SKM-1 treated with dmso at 0.1 percent for 144 hours (cell line): ENCODE measurements at regions not wholly inside any gene's neighbourhood (a gene's known extent, or its start where the extent isn't known, plus 50 kb on each side); places are given as distances from the start of the nearest gene placed in this dataset.

Source experiments
- DNase-seq: peaks from one replicate; lab custom pipeline; 2025; ENCODE audit not compliant: unreplicated experiment; lab: John Stamatoyannopoulos, UW

DNA sequence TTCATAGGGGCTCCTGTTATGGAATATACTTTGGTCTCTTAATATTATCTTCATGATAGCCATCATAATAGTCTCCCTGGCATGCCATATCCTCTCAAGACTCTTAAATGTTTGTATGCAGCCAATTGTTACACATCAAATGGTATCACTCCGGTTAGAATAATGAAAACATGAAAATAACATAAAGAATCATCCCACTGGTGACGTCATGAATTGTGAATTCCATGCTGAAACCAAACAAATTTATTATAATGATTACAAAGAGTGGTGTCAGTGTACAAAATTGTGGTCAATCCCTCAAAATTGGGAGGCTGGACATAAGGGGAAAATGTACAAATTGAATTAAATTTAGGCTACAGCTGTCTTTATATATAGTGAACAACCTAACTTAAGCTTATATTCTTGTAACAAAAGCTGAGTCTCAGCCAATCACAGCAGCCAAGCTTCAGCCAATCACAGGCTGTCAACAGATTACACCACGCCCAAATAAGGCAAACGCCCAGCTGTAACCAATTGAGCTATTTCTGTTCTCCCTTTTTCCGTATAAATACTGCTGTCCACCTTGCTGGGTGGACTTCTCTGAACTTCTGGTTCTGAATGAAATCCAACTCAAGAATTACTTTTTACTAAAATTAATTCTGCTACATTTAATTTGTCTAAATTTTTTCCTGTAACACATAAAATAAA lies 156.1 kb downstream of the CHD9NB start:
- no peak for DNase-seq

DNA sequence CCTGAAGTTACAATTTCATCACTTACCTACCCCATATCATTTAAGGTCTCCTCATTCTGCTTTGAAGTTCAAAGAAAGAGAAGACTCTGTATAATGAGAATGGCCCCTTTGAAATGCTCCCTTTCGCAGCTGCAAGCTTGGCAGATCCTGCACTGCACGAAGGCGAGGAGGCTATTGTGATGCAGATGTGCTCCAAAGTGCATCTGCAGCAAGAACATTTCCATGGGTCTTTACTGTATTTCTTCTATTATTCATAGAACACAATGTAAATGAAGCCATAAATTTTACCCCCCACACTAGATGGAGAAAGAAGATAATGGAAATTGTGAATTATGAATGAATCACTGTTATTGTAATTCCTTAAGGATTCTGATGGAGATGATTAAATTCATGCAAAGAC lies 178.7 kb downstream of the CHD9NB start:
- no peak for DNase-seq

DNA sequence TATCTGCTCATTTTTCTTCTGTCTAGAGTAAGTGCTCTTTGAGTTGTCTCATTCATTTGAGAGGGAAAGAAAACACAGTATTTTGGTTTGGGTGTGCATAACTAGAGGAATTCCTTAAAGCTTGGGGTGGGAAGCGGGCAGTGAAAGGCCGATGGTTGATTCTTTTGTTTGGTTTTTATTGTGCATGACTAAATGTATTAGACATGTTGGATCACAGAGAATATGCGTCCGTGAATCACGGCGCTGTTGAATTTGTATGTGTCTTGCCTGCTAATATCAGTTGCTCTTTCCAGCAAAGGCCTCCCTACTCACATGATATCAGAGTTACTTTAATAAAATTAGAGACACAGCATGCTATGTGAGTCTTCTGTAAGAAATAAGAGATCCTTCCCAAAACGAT lies 180.0 kb downstream of the CHD9NB start:
- no peak for DNase-seq

DNA sequence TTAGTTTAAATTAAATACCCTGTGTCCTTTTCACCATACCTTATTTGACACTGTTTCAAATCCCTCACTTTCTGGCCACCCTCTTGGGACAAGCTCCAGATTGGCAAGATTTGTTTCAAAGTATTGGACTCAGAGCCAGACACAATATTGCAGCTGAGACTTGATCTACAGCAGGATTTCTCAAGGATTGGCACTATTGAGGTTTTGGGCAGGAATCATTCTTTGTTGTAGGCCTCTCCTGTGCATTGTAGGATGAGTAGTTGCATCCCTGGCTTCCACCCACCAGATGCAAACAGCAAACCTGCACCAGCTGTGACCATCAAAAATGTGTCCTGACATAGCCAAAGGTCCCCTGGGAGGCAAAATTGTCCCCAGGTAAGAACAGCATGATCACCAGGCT lies 181.2 kb downstream of the CHD9NB start:
- DNase-seq: no peak

DNA sequence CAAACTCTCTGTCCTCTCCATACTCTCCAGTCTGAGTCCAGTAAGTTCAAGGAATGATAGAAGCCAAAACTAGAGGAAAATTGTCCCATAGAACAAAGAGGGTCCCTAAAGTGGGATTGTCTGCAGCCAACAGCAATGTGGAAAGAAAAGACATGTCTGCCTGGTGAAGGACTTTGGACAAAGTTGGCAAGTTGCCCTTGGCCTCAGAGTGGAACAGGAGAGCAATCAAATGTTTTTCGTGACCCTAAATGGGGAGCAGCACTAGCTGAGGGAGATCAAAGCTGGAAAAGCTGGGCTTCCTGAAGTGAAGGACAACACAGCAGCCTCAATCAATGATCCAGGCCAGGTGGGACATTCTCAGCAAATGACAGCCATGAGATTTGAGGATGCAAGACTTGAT lies 183.5 kb downstream of the CHD9NB start:
- DNase-seq: no peak

DNA sequence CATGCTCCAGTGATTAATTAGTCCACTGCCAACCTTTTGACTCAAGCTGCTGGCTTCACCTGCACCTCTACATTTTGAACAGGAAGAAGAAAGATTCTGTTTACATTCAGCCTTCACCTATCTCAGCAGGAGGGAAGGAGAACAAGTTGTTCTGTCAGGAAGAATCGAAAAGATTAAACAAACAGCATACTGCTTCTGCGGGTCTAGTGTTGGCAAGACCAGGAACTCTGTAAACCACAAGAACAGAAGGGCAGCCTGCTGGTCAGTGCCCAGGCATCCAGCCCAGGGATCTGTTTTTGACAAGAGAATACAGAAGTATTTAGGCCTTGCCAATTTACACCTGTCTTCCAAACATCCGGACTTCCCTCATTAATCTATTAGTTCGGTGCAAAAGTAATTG lies 189.7 kb downstream of the CHD9NB start:
- no peak for DNase-seq

DNA sequence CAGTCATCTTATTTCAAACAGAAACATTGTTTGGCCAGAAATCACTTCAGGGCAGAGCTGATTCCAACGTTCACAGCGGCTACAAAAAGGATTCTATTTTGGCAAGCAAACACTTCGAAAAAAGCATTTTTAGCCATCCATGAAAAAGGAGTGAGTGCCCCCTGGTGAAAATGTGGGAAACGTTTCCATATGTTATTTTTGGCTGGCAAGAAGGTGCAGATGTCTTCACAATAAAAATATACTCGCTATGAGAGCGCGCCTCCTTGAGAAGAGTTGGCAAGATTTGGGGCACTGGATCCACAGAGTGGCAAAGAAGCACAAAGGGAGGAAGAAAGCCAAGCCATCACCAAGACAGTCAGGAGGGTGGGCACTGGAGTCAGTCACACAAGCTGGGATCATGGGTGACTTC lies 191.1 kb downstream of the CHD9NB start:
- DNase-seq: no peak

DNA sequence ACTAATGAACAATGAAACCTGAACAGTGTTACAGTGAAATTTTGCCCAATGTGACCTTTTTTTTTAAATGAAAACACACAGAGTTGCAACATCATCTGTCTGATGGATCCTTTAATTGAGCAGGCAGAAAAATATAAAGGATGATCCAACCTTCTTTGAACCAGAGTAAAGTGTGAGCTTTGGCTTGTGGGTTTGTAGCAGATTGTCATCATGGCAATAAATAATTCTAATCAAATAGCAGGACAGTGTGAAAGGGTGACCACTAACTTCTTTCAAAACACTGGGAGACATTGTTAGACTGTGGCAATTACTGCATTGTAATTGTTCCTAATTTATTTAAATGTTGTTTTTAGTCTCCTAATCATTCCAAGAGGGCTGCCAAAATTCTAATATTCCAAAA lies 197.2 kb downstream of the CHD9NB start:
- DNase-seq: no peak

DNA sequence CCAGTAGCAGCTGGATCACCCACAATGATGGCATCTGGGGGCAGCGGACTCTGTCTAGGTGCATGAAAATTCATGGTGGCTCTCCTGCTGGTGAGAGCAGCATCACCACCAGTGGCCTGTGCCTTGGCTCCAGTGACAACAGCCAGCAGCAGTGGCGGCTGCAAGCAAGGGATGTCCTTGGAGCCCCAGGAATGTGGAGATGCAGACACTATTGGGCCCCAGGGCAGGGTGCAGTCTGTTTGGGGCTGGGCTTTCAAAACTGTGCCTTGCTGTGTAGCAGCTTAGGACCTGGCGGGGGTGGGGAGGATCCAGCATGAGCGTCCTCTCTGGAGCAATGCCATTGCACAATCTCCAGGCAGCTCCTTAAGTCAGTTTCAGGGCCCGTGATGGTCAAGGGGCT lies 199.7 kb downstream of the CHD9NB start:
- DNase-seq: no peak

DNA sequence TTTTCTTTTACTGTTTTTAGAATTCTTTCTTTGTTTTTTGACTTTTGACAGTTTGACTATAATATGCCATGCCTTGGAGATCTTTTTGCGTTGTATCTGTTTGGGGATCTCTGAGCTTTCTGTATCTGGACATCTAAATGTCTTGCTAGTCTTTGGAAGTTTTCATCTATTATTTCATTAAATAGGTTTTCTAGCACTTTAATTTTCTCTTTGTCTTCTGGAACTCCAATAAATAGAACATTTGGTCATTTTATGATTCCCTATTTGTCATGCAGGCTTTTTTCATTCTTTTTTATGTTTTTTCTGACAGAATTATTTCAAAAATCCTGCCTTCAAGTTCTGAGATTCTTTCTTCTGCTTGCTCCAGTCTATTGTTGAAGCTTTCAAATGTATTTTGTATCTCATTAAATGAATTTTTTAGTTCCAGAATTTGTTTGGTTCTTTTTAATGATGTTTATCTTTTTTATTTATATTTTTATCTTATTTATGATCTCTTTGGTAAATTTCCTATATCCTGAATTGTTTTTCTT lies 201.4 kb downstream of the CHD9NB start:
- DNase-seq: no peak

DNA sequence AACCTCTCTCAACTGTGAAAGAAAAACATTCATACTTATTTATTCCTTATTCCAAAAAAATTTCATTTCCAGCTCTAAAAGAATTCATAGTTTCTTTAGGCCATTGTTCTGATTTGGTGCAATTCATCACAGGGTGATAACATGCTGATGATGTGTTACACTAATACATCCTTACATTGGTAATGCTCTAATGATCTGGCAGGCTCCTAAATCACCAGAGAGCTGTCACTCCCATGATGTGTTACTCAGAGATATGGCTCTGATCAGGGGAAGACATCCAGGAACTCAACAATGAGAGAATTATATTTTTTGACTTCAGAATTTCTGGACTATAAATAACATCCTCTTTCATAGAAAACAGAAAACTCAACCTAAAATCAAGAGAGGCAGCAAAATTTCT lies 209.3 kb downstream of the CHD9NB start:
- DNase-seq: no peak

DNA sequence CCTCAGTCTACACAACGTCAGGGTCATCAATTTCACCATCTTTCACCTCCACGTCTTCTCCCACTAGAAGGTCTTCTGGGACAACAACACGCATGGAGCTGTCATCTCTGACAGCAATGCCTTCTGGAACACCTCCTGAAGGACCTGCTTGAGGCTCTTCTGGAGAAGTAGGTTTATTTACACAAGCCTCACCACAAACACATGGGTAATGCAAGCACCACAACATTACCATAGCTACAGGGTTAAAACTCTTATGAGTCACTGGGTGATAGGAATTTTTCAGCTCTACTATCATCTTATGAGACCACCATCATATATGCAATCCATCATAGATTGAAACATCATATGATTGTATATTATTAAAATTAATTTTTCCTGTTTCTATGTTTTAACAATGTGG lies 215.4 kb downstream of the CHD9NB start:
- DNase-seq: no peak

DNA sequence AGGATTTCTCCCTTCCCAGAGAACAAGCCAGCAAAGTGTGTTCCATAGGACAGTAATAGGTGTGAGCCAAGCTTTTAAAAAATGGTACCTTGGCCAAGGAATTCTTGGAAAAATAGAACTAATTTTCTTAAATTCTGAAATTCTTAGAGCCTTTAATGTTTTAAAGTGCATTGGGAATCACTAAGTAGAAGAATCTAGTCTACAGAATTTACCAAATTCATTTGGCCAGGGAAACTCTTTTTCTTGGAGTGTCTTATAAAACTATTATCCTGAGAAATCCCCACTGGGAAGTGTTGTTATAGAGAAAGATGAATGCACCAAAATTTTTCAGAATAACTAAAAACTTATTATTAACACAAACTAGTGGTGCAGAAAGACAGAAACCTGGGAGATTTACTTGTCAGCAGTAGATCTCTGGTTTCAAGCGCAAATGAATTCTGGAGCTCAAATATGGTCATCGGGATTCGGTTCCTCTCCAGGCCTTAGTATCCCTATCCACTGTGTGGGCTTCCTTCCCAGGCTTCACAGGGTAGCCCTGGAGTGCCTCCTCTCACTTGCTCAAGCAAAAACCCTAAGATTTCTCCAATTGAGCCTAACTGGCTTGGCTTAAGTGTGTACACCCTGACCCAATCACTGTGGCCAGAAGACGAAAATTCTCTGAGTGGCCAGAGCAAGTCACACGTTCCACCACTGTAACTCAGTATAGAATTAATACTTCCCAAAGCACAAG lies 217.8 kb downstream of the CHD9NB start:
- DNase-seq: no peak

DNA sequence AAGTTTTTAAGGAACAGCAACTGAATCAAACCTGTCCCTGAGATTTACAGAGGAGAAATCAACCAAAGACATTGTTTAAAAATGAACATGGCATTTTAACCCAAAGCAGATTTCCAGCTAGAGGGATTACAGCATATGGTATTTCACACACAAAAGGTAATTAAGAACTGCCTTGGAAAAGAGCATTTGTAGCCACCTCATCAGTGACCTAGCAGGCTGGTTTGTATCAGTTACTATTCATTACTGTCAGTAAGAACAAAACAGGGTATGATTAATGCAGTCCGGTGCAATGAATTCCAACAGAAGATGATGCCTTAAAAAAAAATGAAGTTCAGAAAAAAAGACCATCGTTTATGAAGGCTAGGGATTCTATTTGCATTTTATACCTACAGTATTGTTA lies 219.9 kb downstream of the CHD9NB start:
- no peak for DNase-seq

DNA sequence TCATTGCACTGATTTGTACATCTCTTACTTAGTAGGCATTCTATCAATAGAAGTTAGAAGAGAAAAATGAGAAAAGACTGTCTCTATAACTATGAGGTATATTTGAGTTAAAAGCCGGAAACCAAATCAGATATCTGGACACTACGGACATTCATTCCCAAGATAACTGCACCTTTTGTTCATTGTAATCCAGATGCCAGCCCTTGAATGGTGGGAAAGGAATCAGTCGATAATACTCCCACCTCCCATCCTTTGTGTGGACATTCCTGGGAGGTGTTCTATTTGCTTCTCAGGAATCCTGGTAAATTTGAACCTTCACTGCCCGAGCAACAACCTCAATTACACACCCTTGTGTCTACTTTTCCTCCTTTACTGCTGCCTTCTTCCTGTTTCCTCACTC lies 225.2 kb downstream of the CHD9NB start:
- DNase-seq: no peak

DNA sequence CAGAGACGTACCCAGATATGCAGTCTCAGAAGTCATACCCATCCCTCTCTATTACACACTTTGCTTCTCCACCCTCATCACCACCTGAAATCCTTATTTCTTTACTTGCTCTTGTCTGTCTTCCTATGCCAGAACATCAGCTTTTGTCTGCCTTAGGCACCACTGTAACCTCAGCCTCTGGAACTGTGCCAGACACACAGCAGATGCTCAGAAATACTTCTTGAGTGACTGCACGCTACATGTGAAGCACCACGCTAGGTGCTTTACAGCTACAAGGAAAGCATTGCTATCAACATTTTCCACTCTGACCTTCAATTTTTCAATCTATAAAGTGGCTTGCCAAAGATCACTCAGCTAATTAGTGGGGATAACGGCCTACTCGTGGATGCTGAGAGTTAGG lies 226.8 kb downstream of the CHD9NB start:
- no peak for DNase-seq

DNA sequence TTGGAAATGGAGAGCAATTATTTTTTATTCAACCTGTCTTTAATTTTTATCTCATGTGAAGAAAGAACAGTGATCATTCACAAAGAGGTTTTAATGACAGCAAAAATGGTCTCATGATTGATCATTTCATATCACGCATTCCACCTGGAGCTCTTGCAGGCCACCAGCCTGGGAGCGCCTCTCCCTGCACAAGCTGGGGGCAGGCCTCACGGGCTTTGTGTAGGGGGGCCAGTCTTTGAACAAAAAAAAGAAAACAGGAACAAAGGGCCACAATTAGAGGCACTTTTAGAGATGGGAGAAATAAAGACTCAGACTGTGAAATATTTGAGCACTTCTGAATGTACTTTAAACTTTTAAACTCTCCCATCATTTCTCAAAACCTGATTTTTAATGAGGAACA lies 232.9 kb downstream of the CHD9NB start:
- no peak for DNase-seq

DNA sequence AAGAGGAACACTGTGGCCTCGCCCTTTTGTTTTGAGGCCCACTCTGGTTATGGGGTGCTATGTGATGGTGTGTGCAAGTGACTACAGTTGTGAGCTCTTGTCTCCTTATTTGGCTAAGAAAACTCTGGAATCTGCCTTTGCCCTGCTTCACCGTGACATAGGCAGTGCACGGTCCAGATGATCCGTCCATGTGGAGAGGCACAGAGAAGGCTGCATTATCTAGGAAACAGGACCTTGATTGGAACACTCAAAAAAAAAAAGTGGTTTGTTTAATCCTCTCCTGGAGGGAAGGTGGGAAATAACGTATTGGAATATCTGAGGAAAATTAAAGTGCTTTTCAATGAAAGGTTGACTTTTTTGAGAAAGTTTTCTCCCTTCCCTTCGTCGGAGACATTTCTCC lies 233.3 kb downstream of the CHD9NB start:
- no peak for DNase-seq

DNA sequence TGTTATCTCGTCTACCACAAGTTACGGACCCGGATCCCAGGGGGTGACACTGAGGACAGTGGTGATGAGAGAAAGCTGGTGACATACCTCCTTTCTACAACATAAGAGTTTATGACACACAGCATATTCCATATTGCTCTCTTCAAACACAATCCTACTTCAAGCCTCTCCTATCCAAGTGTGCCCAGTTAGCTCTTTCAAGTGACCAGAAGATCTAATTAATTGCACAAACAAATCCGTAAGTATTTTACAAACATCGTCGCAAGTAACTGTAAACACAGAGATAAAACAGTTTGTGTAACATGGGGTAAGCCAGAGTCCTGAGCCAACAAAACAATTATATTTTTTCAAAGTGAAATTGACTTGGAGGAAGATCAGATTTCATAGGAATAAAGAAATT lies 235.0 kb downstream of the CHD9NB start:
- DNase-seq: no peak

DNA sequence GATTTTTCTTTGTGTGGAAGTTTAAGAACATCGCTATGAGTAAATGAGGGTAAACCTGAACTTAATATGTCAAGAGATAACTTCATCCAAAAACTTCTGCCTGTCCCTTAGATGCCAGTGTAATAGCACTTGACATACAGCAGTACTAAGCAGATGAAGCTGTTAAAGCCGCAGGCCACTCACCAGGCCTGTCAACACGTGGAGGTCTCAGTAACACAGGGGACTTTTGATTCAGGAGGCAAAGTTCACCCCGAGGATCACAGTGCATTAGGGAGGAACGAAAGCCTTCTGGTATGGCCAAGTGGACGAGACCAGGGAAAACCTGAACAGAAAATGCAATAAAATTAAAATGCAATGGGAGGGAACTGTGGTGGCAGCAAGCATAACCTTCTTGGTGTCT lies 235.7 kb downstream of the CHD9NB start:
- no peak for DNase-seq

DNA sequence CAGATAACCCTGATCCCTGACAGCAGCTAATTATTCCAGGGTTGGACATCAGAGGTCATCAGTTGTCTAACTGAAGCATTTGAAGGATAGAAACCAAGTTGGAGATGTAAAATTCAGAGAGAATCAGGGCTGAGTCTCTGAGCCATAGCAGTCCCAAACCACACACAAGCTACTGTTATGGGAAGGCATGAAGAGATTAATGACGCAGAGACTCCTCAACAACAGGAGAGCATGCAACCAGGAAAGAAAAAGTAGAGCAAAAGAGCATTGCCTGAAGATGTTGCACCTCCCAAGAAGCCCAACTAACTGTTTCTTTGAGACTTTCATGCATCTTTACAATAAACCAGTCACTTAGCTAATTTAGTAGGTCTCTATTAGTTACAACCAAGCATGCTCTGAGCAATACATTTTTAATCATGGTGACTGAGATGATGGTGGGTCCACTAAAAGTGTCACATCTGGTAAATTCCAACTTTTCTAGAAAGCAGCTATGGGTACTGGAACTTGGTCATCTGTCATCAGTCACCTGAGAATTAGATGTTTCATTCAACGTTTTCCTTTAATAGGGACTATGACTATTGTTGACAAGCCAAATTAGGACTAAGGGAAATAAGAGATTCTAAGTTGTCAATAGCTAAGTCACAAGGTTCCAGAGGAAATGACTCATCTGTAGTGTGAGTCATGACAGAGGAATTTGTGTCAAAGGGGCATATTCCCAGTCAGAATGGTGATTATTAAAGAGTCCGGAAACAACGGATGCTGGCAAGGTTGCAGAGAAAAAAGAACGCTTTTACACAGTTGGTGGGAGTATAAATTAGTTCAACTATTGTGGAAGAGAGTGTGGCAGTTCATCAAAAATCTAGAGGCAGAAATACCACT lies 239.8 kb downstream of the CHD9NB start:
- no peak for DNase-seq
